ENCODE measurements at regions not wholly inside any gene's neighbourhood (a gene's known extent, or its start where the extent isn't known, plus 50 kb on each side); places are given as distances from the start of the nearest gene placed in this dataset.

DNA sequence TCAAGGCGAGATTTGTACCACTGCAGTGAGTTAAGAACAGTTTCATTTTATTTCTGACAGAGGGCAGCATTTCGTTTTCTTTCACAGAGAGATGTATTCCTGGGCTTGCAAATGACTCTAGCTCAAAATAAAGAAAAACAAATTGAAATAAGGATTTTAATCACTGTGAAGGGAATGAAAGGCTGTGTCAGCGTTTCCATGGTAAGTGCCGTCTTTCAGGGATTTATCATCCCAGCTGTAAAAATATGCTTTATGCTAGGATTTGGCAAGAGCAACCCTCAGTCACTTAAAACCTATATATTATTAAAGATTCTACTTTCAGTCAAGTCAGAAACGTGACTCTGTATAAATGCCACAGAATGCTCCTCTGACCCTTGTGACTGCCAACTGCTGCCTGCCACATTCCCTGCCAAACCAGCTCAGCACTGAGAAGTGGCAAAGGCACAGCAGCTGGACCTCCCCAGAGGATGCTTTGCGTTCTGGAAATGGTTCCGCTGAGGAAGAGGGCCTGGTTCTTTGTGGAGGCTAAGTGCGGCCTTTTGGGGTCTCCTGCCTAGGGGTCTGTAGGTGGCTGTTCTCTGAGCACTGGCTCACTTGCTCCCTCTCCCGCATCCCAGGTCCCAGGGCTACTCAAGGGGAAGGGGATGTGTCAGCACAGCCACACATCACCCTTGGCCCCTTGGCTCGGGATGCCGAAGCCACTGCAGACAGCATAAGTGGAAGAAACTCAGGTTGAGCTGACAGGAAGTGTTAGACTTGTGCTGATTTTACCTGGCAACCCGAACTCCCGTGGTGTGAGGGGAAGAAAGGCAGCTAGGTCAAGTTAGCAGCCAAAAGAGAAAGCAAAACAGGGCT is 56.6 kb upstream of the POMGNT2 start:
- TF ChIP-seq, protein P1, sequence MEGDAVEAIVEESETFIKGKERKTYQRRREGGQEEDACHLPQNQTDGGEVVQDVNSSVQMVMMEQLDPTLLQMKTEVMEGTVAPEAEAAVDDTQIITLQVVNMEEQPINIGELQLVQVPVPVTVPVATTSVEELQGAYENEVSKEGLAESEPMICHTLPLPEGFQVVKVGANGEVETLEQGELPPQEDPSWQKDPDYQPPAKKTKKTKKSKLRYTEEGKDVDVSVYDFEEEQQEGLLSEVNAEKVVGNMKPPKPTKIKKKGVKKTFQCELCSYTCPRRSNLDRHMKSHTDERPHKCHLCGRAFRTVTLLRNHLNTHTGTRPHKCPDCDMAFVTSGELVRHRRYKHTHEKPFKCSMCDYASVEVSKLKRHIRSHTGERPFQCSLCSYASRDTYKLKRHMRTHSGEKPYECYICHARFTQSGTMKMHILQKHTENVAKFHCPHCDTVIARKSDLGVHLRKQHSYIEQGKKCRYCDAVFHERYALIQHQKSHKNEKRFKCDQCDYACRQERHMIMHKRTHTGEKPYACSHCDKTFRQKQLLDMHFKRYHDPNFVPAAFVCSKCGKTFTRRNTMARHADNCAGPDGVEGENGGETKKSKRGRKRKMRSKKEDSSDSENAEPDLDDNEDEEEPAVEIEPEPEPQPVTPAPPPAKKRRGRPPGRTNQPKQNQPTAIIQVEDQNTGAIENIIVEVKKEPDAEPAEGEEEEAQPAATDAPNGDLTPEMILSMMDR (IDR thresholded peaks at IDR 0.05; ENCODE audit: insufficient read depth, low read length) = no peak
- TF ChIP-seq SPI1 (IDR thresholded peaks at IDR 0.05; ENCODE audit: borderline replicate concordance, low read depth) = no peak

Data from HL-60 (cell line).